ENCODE measurements at regions not wholly inside any gene's neighbourhood (a gene's known extent, or its start where the extent isn't known, plus 50 kb on each side); places are given as distances from the start of the nearest gene placed in this dataset.

DNA sequence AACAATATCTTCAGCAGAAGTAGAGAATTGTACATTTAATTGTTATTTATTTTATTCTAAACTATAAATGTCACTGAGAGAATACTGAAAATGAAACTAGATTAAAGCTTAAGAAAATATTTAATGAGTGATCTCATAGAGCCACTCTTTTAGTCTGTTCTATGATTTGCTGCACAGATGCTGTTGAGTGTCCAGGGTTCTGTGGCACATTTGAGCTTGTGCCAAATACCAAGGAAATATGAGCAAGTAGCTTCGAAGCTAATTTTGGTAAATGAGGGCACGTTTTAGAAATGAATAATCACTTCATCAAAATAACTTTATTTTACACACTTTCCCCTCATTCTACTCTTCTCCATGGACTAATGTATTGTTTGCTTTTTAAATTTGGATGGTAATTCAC is 53.6 kb upstream of the THRB start:
- TF ChIP-seq CTCF (IDR thresholded peaks at IDR 0.05) = no peak
- no peak for TF ChIP-seq POLR2A (IDR thresholded peaks at IDR 0.05)

Measured in right lobe of liver (tissue), 4 donors.